HL-60 (cell line): ENCODE measurements at regions not wholly inside any gene's neighbourhood (a gene's known extent, or its start where the extent isn't known, plus 50 kb on each side); places are given as distances from the start of the nearest gene placed in this dataset.

Experiments
- DNase-seq, 2 experiments: peaks; one replicate each; pipeline ENCODE4 v3.0.0-alpha.2; 2010 to 2020; ENCODE audit warnings: low read depth in 1 of 2, low spot score in 1 of 2
- H3K27ac ChIP-seq: fragments of 250-450 bp; sonication (Bioruptor Pico); replicated peaks from 2 replicates; pipeline ENCODE4 v1.5.1; 2020; ENCODE audit warnings: mild to moderate bottlenecking, moderate library complexity
- H3K27me3 ChIP-seq: fragments of 250-450 bp; sonication (Bioruptor Pico); 2 replicates; pipeline ENCODE4 v1.5.1; 2021; ENCODE audit warnings: mild to moderate bottlenecking, moderate library complexity; ENCODE audit not compliant: insufficient read depth, poor library complexity, severe bottlenecking
- H3K4me3 ChIP-seq: replicated peaks from 2 replicates; pipeline ENCODE4 v1.5.1; 2011; ENCODE audit warnings: mild to moderate bottlenecking, control low read depth, low read length; ENCODE audit not compliant: insufficient read depth
- GABPA ChIP-seq: IDR thresholded peaks from 2 replicates; pipeline ENCODE4 v1.6.1; 2012; ENCODE audit warnings: low read depth
- POLR2AphosphoS5 ChIP-seq: IDR thresholded peaks from 2 replicates; pipeline ENCODE4 v1.6.1; 2012; ENCODE audit warnings: low read depth
- SPI1 ChIP-seq: IDR thresholded peaks from 2 replicates; pipeline ENCODE4 v1.6.1; 2012; ENCODE audit warnings: low read depth, mild to moderate bottlenecking, borderline replicate concordance
- TF ChIP-seq, protein P1 (sequence below): IDR thresholded peaks from one replicate; pipeline ENCODE4 v1.5.1; 2011; ENCODE audit warnings: low read length, control low read depth, inconsistent platforms; ENCODE audit not compliant: insufficient read depth
- TF ChIP-seq, protein P2 (sequence below): IDR thresholded peaks from 2 replicates; pipeline ENCODE4 v1.6.1; 2012; ENCODE audit warnings: low read depth; ENCODE audit not compliant: insufficient replicate concordance

DNA sequence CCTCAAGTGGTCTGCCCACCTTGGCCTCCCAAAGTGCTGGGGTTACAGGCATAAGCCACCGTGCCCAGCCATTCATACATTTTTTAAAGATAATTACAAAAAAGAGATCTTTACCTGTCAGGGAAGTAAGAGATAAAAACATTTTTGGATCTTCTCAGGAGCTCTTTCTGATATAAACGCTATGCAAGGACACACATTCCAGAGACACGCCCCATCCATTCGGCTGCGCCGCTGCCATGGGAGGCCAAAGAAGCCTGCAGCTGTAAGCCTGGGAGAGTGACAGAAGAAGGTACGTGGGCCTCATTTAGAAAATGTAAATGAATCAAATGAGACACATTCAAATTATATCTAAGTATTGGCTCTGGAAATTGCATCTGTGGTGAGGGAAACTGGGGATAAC lies 85.3 kb downstream of the LYZL1 start:
- Histone ChIP-seq H3K27me3 (no peaks in the 10 kb centered on the region), H3K4me3 (no peak overlapping the region), H3K27ac (no peak overlapping the region)
- no peak for DNase-seq
- TF ChIP-seq, protein P1, sequence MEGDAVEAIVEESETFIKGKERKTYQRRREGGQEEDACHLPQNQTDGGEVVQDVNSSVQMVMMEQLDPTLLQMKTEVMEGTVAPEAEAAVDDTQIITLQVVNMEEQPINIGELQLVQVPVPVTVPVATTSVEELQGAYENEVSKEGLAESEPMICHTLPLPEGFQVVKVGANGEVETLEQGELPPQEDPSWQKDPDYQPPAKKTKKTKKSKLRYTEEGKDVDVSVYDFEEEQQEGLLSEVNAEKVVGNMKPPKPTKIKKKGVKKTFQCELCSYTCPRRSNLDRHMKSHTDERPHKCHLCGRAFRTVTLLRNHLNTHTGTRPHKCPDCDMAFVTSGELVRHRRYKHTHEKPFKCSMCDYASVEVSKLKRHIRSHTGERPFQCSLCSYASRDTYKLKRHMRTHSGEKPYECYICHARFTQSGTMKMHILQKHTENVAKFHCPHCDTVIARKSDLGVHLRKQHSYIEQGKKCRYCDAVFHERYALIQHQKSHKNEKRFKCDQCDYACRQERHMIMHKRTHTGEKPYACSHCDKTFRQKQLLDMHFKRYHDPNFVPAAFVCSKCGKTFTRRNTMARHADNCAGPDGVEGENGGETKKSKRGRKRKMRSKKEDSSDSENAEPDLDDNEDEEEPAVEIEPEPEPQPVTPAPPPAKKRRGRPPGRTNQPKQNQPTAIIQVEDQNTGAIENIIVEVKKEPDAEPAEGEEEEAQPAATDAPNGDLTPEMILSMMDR: no peak
- no peak for TF ChIP-seq GABPA
- TF ChIP-seq SPI1: no peak
- TF ChIP-seq POLR2AphosphoS5: no peak
- TF ChIP-seq, protein P2, sequence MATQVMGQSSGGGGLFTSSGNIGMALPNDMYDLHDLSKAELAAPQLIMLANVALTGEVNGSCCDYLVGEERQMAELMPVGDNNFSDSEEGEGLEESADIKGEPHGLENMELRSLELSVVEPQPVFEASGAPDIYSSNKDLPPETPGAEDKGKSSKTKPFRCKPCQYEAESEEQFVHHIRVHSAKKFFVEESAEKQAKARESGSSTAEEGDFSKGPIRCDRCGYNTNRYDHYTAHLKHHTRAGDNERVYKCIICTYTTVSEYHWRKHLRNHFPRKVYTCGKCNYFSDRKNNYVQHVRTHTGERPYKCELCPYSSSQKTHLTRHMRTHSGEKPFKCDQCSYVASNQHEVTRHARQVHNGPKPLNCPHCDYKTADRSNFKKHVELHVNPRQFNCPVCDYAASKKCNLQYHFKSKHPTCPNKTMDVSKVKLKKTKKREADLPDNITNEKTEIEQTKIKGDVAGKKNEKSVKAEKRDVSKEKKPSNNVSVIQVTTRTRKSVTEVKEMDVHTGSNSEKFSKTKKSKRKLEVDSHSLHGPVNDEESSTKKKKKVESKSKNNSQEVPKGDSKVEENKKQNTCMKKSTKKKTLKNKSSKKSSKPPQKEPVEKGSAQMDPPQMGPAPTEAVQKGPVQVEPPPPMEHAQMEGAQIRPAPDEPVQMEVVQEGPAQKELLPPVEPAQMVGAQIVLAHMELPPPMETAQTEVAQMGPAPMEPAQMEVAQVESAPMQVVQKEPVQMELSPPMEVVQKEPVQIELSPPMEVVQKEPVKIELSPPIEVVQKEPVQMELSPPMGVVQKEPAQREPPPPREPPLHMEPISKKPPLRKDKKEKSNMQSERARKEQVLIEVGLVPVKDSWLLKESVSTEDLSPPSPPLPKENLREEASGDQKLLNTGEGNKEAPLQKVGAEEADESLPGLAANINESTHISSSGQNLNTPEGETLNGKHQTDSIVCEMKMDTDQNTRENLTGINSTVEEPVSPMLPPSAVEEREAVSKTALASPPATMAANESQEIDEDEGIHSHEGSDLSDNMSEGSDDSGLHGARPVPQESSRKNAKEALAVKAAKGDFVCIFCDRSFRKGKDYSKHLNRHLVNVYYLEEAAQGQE: no peak

DNA sequence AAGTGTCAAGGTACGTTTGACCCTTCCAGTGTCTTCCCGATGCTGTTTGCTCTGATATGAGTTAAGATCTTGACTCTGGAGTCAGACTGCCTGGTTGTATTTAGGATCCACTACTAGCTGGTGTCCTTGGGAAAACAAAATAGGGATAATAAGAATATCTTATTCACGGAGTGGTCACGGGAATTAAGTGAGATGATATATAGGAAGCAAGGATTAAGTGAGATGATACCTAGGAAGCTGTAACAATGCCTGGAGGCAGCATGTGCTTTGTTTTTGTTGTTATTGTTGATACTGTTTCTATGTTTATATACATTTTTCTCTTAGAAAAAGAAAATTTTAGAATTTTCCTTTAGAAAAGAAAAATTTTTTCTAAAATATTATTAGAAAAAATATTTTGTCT lies 87.0 kb downstream of the LYZL1 start:
- no peak overlapping the region for H3K27ac ChIP-seq
- no peaks in the 10 kb centered on the region for H3K27me3 ChIP-seq
- TF ChIP-seq GABPA (no peak), POLR2AphosphoS5 (no peak), SPI1 (no peak)
- TF ChIP-seq, protein P2: no peak
- TF ChIP-seq, protein P1: no peak

DNA sequence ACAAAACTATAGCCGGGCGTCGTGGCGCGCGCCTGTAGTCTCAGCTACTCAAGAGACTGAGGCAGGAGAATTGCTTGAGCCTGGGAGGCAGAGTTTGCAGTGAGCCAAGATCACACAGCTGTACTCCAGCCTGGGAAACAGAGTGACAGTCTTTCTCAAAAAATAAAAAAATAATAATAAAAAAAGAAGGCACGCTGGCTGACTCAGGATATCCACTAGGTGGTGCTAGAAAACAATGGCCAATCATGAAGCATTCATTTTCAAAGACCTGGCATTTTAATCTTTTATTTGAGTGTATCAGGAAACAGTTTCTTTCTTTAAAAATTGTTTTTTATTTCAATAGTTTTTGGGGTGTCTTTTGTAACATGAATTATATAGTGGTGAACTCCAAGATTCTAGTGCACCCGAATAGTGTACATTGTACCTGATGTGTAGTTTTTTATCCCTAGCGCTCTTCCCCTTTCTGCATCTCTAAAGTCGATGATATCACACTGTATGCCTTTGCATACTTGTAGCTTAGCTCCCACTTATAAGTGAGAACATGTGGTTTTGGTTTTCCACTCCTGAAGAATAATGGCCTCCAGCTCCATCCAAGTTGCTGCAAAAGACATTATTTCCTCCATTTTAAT lies 88.6 kb downstream of the LYZL1 start:
- Histone ChIP-seq H3K27me3 (no peaks in the 10 kb centered on the region), H3K4me3 (no peak overlapping the region), H3K27ac (no peak overlapping the region)
- no peak for DNase-seq
- TF ChIP-seq SPI1 (no peak), POLR2AphosphoS5 (no peak), GABPA (no peak)
- TF ChIP-seq, protein P1: no peak
- TF ChIP-seq, protein P2: no peak

More for the DNA sequence above, 87.0 kb downstream of the LYZL1 start:
- DNase-seq: no peak
- no peak overlapping the region for H3K4me3 ChIP-seq
